Stimulated activated CD8-positive, alpha-beta memory T cell treated with anti-CD3 and anti-CD28 coated beads, Interleukin-12 subunit alpha, Interleukin-12 subunit beta, amount 100 ng/mL, for 24 hours (primary cell): ENCODE measurements at regions not wholly inside any gene's neighbourhood (a gene's known extent, or its start where the extent isn't known, plus 50 kb on each side); places are given as distances from the start of the nearest gene placed in this dataset.
A peak's percentile ranks its signal among the peaks of the same experiment; 100 is the strongest.

Source experiments
- DNase-seq: peaks from one replicate; pipeline ENCODE4 v3.0.0-alpha.2; 2020; ENCODE audit errors: extremely low read depth

- DNase-seq = no peak
Measured at GRCh38 chr2:158049129-158049855, 52.4 kb upstream of the UPP2 start.

GRCh38 chr2:158048327-158048726, 53.3 kb upstream of the UPP2 start:
- DNase-seq = no peak

DNA sequence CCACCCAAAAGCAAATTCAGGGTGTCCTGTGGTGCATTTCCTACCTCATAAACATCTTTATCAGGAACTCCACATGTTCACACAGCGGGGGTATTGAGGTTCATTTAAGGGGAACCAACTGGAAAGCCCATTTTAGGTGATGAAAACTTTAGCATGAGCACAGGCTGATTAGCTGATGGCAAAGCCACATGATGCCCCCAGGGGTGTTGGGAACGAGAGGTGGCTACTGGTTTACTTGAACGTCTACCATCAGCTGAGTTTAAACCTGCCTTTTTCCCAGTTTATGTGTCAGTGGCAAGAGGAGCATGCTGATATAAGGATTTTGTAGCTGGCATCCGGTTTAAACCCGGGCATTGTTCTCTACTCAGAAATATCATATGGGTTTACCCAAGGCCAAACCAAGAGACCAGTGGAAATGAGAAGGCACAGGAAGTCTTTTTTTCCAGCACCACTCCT, 54.5 kb upstream of the UPP2 start:
- DNase-seq = no peak

- DNase-seq = no peak
Measured at GRCh38 chr2:158046121-158046880, 55.4 kb upstream of the UPP2 start.

GRCh38 chr2:158045362-158045761, 56.3 kb upstream of the UPP2 start:
- no peak for DNase-seq

DNA sequence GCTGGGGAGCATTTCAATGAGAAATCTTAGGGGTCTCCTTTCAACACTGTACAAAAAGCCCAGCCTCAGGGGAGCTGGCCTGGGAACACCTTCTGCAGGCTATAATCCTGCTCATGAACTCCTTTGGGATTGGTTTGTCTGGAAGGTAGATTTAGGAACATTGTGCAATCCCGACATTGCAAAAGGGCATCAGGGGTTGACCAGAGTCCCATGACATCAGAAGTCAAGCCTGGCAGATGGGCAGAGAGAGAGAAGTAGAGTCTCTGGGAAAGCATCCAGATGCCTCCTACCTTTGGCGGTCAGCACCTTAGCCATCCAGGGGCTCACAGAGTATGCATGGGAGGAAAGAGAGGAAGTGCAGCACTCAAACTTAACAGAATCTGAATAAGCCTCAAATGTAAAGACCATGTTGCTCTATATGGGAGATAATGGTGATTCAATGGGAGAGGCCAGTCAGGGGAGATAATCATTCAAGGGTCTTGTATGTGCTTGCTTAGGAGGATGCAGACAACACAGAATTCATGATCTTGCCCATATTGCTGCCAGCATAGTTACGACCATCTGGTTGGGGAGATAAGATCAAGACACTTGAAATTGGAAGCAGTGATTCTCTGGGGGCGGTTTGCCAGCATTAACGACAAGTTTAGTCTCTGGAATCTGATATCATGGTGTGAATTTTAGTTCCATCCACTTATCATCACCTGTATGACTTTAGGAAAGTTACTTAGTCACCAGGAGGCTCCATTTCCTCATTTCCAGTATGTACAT, 58.3 kb upstream of the UPP2 start:
- DNase-seq = no peak

GRCh38 chr2:158042666-158043065, 59.0 kb upstream of the UPP2 start:
- no peak for DNase-seq

- DNase-seq = no peak
Measured at GRCh38 chr2:158042245-158042644, 59.4 kb upstream of the UPP2 start.

DNA sequence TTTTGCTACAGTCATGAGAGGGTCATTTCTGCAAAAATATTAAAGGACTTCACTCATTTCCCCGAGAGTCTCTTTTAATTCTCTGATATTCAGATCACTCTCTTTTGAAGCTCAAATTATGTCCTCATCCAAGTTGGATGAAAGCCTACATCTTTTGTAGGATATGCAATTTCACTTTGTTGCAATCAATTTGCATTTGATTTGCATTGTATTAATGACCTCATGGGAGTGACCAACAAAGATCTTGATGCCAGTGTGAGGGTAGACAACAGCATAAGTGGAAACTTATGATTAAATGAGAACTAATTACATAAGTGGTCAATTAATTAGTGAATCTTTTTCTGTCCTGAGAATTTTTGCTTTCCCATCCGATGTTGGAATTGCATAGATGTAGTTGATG, 60.3 kb upstream of the UPP2 start:
- DNase-seq = no peak

- no peak for DNase-seq
Measured at GRCh38 chr2:158038901-158039300, 62.8 kb upstream of the UPP2 start.

DNA sequence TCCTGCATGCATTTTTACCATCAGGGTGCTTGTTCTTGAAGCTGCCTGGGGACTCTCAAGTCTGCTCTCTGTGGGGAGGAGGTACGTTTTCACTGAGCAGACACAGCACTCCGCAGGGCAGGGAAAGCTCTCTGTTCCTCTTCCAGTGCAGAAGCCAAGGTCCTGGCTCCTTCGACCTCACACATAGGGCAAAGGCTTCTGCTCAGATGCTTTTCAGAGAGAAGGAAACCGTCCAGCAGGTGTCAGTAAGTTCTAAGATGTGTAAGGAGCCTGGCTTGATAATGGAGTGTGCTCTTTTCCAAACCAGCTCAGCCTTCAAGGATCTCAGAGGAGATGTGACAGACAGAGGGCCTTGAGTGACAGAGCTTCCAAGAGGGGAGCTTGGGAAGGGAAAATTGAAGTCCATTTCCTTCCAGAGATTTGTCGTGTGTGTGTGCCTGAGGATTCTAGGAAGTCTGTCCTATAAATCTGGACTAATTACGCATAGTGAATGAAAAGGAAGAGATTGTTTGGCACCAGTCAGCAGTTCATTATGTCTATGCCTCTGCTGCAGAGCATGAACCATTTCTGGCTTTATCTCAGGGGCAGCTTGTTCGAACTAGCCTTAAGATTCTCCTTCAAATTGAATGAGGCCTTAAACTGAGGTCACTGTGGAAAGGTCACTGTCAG, 67.3 kb upstream of the UPP2 start:
- DNase-seq = no peak

GRCh38 chr2:158031371-158031770, 70.3 kb upstream of the UPP2 start:
- DNase-seq = no peak

DNA sequence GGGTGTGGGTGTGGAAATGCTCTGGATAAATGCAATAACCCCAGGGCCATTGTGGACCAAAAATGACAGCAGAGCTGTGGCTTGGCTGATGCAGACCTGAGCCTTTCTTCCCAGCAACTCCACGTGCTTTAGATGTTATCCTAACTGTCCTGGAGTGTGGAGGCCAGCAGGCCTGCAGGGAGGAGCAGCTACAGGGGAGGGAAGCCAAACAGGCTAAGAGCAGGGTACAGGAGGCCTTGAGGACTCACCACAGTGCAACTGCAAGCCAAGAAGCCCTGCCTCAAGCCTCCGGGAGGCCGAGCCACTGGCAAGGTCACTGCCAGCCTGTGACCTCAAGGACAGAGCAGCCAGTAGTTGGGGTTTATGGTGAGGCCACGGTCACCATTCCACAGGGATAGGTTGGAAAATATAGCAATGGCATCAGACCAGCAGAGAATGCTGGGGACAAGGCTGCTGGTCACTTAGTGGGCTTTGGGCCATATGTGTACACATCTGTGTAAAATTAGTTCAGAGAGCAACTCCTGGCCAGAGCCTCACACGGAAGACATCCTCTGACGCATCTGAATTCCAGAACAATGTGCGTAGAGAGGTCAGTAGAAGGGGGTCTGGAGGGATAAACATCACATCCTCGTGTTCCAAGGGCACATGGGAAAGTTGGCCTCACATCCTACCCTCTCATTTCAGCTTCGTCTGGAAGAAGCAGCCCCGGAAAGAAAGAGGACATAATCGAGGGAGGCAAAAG, 76.2 kb upstream of the UPP2 start:
- no peak for DNase-seq

- DNase-seq = peak; percentile 11
Measured at GRCh38 chr2:158024288-158024898, 77.3 kb upstream of the UPP2 start.

DNA sequence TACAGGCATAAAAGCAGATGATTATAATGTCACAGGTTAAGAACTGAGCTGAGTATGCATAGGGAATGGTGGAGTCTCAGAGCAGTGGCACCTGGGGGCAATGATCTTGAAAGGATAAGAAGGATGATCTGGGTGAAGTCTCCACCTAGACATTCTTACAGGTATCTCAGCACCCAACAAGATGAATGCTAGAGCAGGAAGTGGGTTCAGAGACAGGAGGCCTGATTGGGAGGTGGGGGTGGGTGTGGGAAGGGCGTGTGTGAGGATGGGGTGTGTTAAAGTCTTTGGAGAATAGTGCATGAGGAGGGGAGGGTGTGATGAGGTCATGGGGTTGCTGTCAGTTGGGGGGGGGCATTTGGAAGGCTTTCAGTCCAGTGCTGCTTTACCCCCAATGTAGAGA, 78.8 kb upstream of the UPP2 start:
- DNase-seq = no peak

DNA sequence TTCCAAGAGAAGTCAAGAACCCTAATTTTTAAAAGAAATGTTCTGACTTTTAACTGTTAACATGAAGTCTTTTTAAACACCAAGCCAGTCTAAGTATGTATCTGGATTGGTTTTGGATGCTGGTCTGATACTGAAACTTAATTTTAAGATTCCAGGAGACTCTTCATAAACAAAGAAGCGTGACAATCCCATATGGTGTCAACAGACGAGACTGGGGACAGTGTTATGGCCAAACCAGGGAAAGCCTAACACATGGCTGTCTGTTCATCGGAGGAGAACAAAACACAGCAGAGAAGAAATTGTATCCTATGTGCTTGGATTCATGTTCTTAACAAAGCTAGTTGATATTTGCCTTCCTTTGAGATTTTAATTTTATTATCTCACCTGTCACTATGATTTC, 80.5 kb upstream of the UPP2 start:
- DNase-seq = no peak

DNA sequence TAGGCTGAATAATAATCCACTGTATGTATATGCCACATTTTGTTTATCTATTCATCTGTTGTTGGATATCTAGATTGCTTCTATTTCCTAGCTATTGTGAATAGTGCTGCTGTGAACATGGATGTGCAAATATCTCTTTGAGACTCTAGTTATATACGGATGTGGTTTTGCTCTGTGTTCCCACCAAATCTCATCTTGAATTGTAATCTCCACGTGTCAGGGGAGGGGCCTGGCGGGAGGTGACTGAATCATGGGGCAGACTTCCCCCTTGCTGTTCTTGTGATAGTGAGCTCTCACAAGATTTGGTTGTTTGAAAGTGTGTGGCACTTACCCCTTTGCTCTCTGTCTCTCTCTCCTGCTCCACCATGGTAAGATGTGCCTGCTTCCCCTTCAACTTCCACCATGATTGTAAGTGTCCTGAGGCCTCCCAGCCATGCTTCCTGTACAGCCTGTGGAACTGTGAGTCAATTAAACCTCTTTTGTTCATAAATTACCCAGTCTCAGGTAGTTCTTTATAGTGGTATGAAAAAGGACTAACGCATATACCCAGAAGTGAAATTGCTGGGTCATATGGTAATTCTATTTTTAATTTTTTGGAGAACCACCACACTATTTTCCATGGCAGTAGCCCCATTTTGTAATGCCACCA, 86.1 kb upstream of the UPP2 start:
- no peak for DNase-seq

GRCh38 chr2:158013891-158014290, 87.8 kb upstream of the UPP2 start:
- DNase-seq = no peak

DNA sequence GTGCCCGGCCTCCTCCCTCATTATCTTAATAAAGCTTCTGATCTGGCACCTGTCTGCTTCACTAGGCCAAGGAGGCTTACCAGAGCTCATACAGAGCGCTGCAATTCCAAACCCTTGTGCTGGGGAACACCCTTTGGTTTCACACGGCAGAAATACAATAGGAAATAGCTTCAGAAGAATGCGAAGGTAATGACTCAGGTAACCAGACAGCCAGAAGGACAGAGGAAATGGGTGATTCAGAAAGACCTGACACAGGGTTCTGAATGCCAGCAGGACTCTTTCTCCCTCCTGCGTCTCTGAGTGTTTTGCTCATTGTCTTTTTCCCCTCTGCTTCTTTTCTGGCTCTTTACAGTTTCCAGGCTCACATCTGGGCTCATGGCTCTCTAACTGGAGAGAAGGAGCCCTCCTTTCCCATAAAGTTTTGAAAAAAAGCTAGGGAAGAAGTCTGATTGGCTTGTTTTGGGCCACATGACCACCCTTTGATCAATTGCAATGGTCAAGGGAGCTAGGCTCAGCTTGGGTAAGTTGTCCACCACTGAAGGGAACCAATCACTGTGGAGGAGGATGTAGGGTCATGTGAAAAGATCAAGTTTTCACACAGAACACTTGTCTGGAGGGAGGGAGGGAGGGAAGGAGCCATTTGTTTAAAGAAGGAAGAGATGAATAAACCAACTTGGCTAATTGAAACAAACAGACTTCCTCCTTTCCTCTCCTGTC, 90.5 kb upstream of the UPP2 start:
- no peak for DNase-seq

DNA sequence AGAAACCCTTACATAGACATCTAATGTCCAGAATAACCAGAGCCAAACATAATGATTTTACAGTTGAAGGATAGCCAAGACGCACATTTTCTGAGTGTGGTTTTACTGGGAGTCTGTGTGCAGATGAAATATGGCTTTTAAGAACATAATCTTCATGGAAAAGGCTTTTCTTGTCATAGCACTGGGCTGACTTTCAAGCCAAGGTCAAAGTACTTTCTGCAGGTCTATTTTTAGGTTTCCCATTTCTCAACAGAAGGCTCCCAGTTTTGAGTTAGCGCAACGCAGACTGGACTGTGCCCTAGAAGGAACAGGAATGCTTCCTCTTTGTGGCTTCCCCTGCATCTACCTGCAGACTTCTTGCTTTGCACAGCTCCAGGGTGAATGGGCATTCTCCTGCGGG, 92.3 kb upstream of the UPP2 start:
- DNase-seq = no peak
